Hepatocyte (in vitro differentiated cells): ENCODE measurements at regions not wholly inside any gene's neighbourhood (a gene's known extent, or its start where the extent isn't known, plus 50 kb on each side); places are given as distances from the start of the nearest gene placed in this dataset.

Experiments used
- EZH2 ChIP-seq: fragments of 200-600 bp; sonication (generic); IDR thresholded peaks from 2 replicates; pipeline ENCODE4 v1.6.1; 2016; ENCODE audit warnings: antibody characterized with exemption, mild to moderate bottlenecking, borderline replicate concordance
- EZH2phosphoT487 ChIP-seq: fragments of 200-600 bp; sonication (generic); IDR thresholded peaks from one replicate; pipeline ENCODE4 v1.6.1; 2018; ENCODE audit warnings: antibody characterized with exemption, mild to moderate bottlenecking, low read depth, moderate library complexity; ENCODE audit not compliant: unreplicated experiment, severe bottlenecking

DNA sequence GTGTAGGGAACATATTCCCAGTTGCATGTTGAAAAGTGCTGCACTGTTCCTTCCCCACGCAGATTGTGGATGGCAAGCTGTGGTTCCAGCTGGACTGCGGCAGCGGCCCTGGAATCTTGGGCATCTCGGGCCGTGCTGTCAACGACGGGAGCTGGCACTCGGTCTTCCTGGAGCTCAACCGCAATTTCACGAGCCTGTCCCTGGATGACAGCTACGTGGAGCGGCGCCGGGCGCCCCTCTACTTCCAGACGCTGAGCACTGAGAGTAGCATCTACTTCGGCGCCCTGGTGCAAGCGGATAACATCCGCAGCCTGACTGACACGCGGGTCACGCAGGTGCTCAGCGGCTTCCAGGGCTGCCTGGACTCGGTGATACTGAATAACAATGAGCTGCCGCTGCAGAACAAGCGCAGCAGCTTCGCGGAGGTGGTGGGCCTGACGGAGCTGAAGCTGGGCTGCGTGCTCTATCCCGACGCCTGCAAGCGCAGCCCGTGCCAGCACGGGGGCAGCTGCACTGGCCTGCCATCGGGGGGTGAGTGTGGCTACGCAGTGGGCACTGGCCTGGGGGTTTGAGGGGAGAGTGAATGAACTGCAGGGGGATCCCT, 102.7 kb upstream of the MTNR1B start:
- TF ChIP-seq EZH2 (no peak), EZH2phosphoT487 (no peak)
